Keratinocyte (primary cell): ENCODE measurements at regions not wholly inside any gene's neighbourhood (a gene's known extent, or its start where the extent isn't known, plus 50 kb on each side); places are given as distances from the start of the nearest gene placed in this dataset.

Source experiments
- DNase-seq: peaks from one replicate; pipeline ENCODE4 v3.0.0-alpha.2; 2011; ENCODE audit warnings: low read depth, missing footprints, low spot score
- FAIRE-seq: peaks from 2 replicates; lab custom pipeline; 2011; peaks lifted over from hg19 to GRCh38; lab: Jason Lieb, UNC
- H2AFZ ChIP-seq: 2 replicates; pipeline ENCODE4 v1.6.0; 2012; ENCODE audit warnings: low read length, control low read depth, inconsistent platforms; ENCODE audit not compliant: control insufficient read depth
- H3K27ac ChIP-seq: 2 replicates; pipeline ENCODE4 v1.5.1; 2011; ENCODE audit warnings: low read length; ENCODE audit not compliant: control insufficient read depth, insufficient read depth
- H3K27me3 ChIP-seq: 3 replicates; pipeline ENCODE4 v1.6.0; 2011; ENCODE audit warnings: low read length; ENCODE audit not compliant: control insufficient read depth, insufficient read depth; ENCODE audit errors: extremely low read depth
- H3K36me3 ChIP-seq, 2 experiments: 2 replicates in 1 of 2; 3 replicates in 1 of 2; pipeline ENCODE4 v1.5.1; 2011; ENCODE audit warnings: low read length in 2 of 2, mild to moderate bottlenecking in 1 of 2; ENCODE audit not compliant: control insufficient read depth in 2 of 2, insufficient read depth in 2 of 2; ENCODE audit errors: extremely low read depth in 1 of 2
- H3K4me1 ChIP-seq: 3 replicates; pipeline ENCODE4 v1.5.1; 2011; ENCODE audit warnings: low read length; ENCODE audit not compliant: control insufficient read depth, insufficient read depth; ENCODE audit errors: extremely low read depth
- H3K4me2 ChIP-seq: 3 replicates; pipeline ENCODE4 v1.6.0; 2011; ENCODE audit warnings: low read depth, low read length; ENCODE audit not compliant: control insufficient read depth, insufficient read depth; ENCODE audit errors: extremely low read depth
- H3K4me3 ChIP-seq, 3 experiments: fragments of 200-600 bp in 1 of 3; sonication (generic) in 1 of 3; 2 replicates in 2 of 3; 3 replicates in 1 of 3; pipeline ENCODE4 v1.5.1; 2011 to 2016; ENCODE audit warnings: low read length in 3 of 3, mild to moderate bottlenecking in 3 of 3, control low read depth in 2 of 3, inconsistent platforms in 1 of 3, low read depth in 1 of 3, mixed read lengths in 1 of 3, mixed run types in 1 of 3, moderate library complexity in 1 of 3; ENCODE audit not compliant: control insufficient read depth in 2 of 3, insufficient read depth in 2 of 3; ENCODE audit errors: extremely low read depth in 1 of 3
- H3K79me2 ChIP-seq: 2 replicates; pipeline ENCODE4 v1.6.0; 2012; ENCODE audit warnings: low read length; ENCODE audit not compliant: control insufficient read depth, insufficient read depth
- H3K9ac ChIP-seq: 3 replicates; pipeline ENCODE4 v1.6.0; 2011; ENCODE audit warnings: low read length; ENCODE audit not compliant: control insufficient read depth, insufficient read depth; ENCODE audit errors: extremely low read depth
- H3K9me1 ChIP-seq: 3 replicates; pipeline ENCODE4 v1.6.0; 2011; ENCODE audit warnings: low read length; ENCODE audit not compliant: control insufficient read depth, insufficient read depth; ENCODE audit errors: extremely low read depth
- H3K9me3 ChIP-seq: 2 replicates; pipeline ENCODE4 v1.5.1; 2012; ENCODE audit warnings: low read depth, low read length; ENCODE audit not compliant: control insufficient read depth
- H4K20me1 ChIP-seq: 3 replicates; pipeline ENCODE4 v1.6.0; 2011; ENCODE audit warnings: low read length; ENCODE audit not compliant: control insufficient read depth, insufficient read depth; ENCODE audit errors: extremely low read depth
- EZH2 ChIP-seq: IDR thresholded peaks from one replicate; pipeline ENCODE4 v1.6.1; 2012; ENCODE audit warnings: inconsistent platforms, mild to moderate bottlenecking, low read length, moderate library complexity
- dilution Hi-C: fragments of 300-500 bp; cut with MboI; formaldehyde crosslinking; loops from one replicate; pipeline ENCODE4 v1.7.0; 2020; ENCODE audit warnings: low sequenced_read_pairs; ENCODE audit not compliant: extremely low pct_ligation_motif_present
- TF ChIP-seq, protein P1 (sequence below), 3 experiments: IDR thresholded peaks in 1 of 3; conservative IDR thresholded peaks in 1 of 3; optimal IDR thresholded peaks in 1 of 3; 2 replicates in 2 of 3; 3 replicates in 1 of 3; pipeline versions ENCODE3 to v1.5.1; 2011; ENCODE audit warnings: low read length in 3 of 3, mild to moderate bottlenecking in 3 of 3, moderate library complexity in 2 of 3, control low read depth in 1 of 3, inconsistent platforms in 1 of 3; ENCODE audit not compliant: insufficient read depth in 2 of 3; ENCODE audit errors: extremely low read depth in 1 of 3

DNA sequence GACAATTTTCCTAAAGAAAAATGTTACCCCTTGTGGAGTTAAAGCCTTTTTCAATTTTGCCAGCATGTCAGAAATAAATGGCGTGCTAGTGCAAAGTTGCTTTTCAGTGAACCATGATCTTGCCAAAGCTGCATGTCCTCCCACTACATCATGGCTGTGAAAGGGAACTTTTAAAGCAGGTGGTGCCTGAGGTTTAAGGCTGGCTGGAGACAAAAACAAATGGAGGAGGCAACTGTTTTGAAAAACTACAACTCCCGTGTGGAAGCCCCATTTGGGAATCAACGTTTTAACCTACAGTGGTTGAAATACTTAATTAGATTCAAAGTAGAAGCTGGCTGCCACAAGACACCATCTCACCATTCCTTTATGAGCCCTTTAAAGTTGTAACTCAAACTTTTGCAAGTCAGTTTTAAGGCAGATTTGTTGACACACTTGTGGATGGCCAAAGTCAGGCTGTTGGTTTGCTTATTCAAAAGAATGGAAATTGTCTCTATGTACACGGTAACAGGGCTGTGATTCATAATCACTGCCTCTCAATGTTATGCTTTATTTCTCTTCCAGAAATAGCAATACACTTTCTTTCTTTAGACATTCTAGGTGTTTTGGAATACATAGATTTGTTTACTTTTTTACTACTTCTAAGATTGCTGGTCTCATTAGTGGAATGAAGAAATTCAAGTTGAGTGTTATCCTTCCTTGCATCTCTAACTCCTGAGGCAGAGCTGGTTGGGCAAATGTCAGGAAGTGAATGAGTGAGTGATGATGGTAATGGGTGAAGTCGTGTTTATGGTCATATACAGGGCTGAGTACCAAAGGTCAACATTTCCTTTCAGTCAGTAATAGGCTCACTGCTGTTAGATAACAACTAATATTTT lies 196.4 kb upstream of the GMDS start:
- H3K4me2 ChIP-seq, result no peak overlapping the region
- dilution Hi-C loops, result no loop called here
- no peak overlapping the region for H3K4me3 ChIP-seq
- no peak for DNase-seq
- no peak for FAIRE-seq
- no peak overlapping the region for H2AFZ ChIP-seq
- no peaks in the 10 kb centered on the region for H4K20me1 ChIP-seq
- no peaks in the 10 kb centered on the region for H3K9me3 ChIP-seq
- H3K9me1 ChIP-seq, result no peaks in the 10 kb centered on the region
- no peaks in the 10 kb centered on the region for H3K36me3 ChIP-seq
- no peak overlapping the region for H3K9ac ChIP-seq
- H3K4me1 ChIP-seq, result no peaks in the 10 kb centered on the region
- no peak overlapping the region for H3K27ac ChIP-seq
- H3K79me2 ChIP-seq, result no peaks in the 10 kb centered on the region
- TF ChIP-seq EZH2, result no peak
- TF ChIP-seq, protein P1, sequence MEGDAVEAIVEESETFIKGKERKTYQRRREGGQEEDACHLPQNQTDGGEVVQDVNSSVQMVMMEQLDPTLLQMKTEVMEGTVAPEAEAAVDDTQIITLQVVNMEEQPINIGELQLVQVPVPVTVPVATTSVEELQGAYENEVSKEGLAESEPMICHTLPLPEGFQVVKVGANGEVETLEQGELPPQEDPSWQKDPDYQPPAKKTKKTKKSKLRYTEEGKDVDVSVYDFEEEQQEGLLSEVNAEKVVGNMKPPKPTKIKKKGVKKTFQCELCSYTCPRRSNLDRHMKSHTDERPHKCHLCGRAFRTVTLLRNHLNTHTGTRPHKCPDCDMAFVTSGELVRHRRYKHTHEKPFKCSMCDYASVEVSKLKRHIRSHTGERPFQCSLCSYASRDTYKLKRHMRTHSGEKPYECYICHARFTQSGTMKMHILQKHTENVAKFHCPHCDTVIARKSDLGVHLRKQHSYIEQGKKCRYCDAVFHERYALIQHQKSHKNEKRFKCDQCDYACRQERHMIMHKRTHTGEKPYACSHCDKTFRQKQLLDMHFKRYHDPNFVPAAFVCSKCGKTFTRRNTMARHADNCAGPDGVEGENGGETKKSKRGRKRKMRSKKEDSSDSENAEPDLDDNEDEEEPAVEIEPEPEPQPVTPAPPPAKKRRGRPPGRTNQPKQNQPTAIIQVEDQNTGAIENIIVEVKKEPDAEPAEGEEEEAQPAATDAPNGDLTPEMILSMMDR (optimal IDR thresholded peaks at IDR 0.05 in 1 of 3, IDR thresholded peaks at IDR 0.05 in 1 of 3, conservative IDR thresholded peaks at IDR 0.05 in 1 of 3; ENCODE audit: extremely low read depth in 1 of 3, insufficient read depth in 2 of 3, low read length in 3 of 3), result no peak
- H3K27me3 ChIP-seq, result peaks cover 3% of the 10 kb centered on the region

DNA sequence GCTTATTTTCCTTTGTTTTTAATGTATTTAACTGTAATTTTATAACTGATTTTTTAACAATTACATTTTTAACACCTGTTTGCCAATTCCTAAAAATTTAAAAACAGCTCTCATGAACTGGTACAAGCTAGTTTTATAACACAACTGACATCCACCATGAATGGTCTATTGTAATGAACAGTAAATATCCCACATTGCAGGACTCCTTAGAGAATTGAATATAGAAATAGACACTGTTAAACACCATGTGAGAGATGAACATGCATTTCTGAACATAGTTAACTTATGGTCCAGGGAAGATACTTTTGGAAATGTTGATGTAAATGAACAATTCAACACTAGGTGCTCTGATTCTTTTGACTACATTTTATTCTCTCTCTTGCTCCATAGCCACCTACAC lies 195.1 kb upstream of the GMDS start:
- H3K9ac ChIP-seq, result no peak overlapping the region
- DNase-seq (no peak), FAIRE-seq (no peak)
- dilution Hi-C loops, result no loop called here
- H2AFZ ChIP-seq, result no peak overlapping the region
- H3K27ac ChIP-seq, result no peak overlapping the region
- H3K9me3 ChIP-seq, result no peaks in the 10 kb centered on the region
- H3K4me3 ChIP-seq, result no peak overlapping the region
- H3K79me2 ChIP-seq, result no peaks in the 10 kb centered on the region
- H3K4me1 ChIP-seq, result no peaks in the 10 kb centered on the region
- H3K36me3 ChIP-seq, result no peaks in the 10 kb centered on the region
- no peak overlapping the region for H3K4me2 ChIP-seq
- peaks cover 3% of the 10 kb centered on the region for H3K27me3 ChIP-seq
- TF ChIP-seq, protein P1 (optimal IDR thresholded peaks at IDR 0.05 in 1 of 3, IDR thresholded peaks at IDR 0.05 in 1 of 3, conservative IDR thresholded peaks at IDR 0.05 in 1 of 3; ENCODE audit: extremely low read depth in 1 of 3, insufficient read depth in 2 of 3, low read length in 3 of 3), result no peak
- no peak for TF ChIP-seq EZH2
- no peaks in the 10 kb centered on the region for H4K20me1 ChIP-seq
- H3K9me1 ChIP-seq, result no peaks in the 10 kb centered on the region
